Stimulated activated CD8-positive, alpha-beta memory T cell treated with anti-CD3 and anti-CD28 coated beads, Interleukin-12 subunit alpha, Interleukin-12 subunit beta, amount 100 ng/mL, for 1 hour (primary cell): ENCODE measurements at regions not wholly inside any gene's neighbourhood (a gene's known extent, or its start where the extent isn't known, plus 50 kb on each side); places are given as distances from the start of the nearest gene placed in this dataset.

ENCODE experiments used
- DNase-seq: peaks from one replicate; pipeline ENCODE4 v3.0.0-alpha.2; 2020; ENCODE audit warnings: low read depth

GRCh38 chr18:40877096-40877495 is 1077.9 kb upstream of the PIK3C3 start:
- DNase-seq: no peak

- DNase-seq: no peak
Observed at GRCh38 chr18:40875101-40875615, 1079.9 kb upstream of the PIK3C3 start.

- no peak for DNase-seq
Observed at GRCh38 chr18:40874233-40874632, 1080.8 kb upstream of the PIK3C3 start.

GRCh38 chr18:40868110-40868858 is 1086.8 kb upstream of the PIK3C3 start:
- DNase-seq: no peak

- DNase-seq: no peak
Observed at GRCh38 chr18:40867459-40867858, 1087.6 kb upstream of the PIK3C3 start.

- DNase-seq: no peak
Observed at GRCh38 chr18:40866968-40867367, 1088.1 kb upstream of the PIK3C3 start.

- no peak for DNase-seq
Observed at GRCh38 chr18:40866013-40866645, 1088.9 kb upstream of the PIK3C3 start.

GRCh38 chr18:40864846-40865245 is 1090.2 kb upstream of the PIK3C3 start:
- no peak for DNase-seq

- no peak for DNase-seq
Observed at GRCh38 chr18:40863801-40864200, 1091.2 kb upstream of the PIK3C3 start.

GRCh38 chr18:40860189-40860588 is 1094.8 kb upstream of the PIK3C3 start:
- DNase-seq: no peak

- DNase-seq: no peak
Observed at GRCh38 chr18:40855661-40856060, 1099.4 kb upstream of the PIK3C3 start.

GRCh38 chr18:40852406-40852805 is 1102.6 kb upstream of the PIK3C3 start:
- DNase-seq: no peak

- DNase-seq: no peak
Observed at GRCh38 chr18:40851014-40851429, 1104.0 kb upstream of the PIK3C3 start.

- no peak for DNase-seq
Observed at GRCh38 chr18:40849886-40850285, 1105.1 kb upstream of the PIK3C3 start.

- no peak for DNase-seq
Observed at GRCh38 chr18:40841467-40841866, 1113.6 kb upstream of the PIK3C3 start.

GRCh38 chr18:40841063-40841462 is 1114.0 kb upstream of the PIK3C3 start:
- no peak for DNase-seq

- DNase-seq: no peak
Observed at GRCh38 chr18:40832362-40832761, 1122.7 kb upstream of the PIK3C3 start.

- no peak for DNase-seq
Observed at GRCh38 chr18:40824291-40824690, 1130.7 kb upstream of the PIK3C3 start.

- no peak for DNase-seq
Observed at GRCh38 chr18:40821596-40822243, 1133.3 kb upstream of the PIK3C3 start.

- DNase-seq: no peak
Observed at GRCh38 chr18:40812981-40813515, 1142.0 kb upstream of the PIK3C3 start.

GRCh38 chr18:40810372-40810771 is 1144.7 kb upstream of the PIK3C3 start:
- no peak for DNase-seq

GRCh38 chr18:40789286-40789685 is 1165.7 kb upstream of the PIK3C3 start:
- no peak for DNase-seq
